ENCODE measurements at regions not wholly inside any gene's neighbourhood (a gene's known extent, or its start where the extent isn't known, plus 50 kb on each side); places are given as distances from the start of the nearest gene placed in this dataset.
"Not testable (repeated sequence)": the region's sequence is repeated elsewhere in the genome, so short reads cannot be mapped to it uniquely, and the experiment has no call there.

- intact Hi-C loops (cut with DNase I) = no loop called here
- ATAC-seq (peak; percentile 78 to 83), DNase-seq (no peak)
Measured at GRCh38 chr6:134797400-134798113, 152.3 kb downstream of the ALDH8A1 start.

- ATAC-seq = peak in 1 of 2 donors; percentile 41
- intact Hi-C loops (cut with DNase I) = no loop called here
- DNase-seq = no peak
Measured at GRCh38 chr6:134795691-134796090, 154.2 kb downstream of the ALDH8A1 start.

GRCh38 chr6:134795001-134795400 lies 154.9 kb downstream of the ALDH8A1 start:
- ATAC-seq = no peak
- intact Hi-C loops (cut with DNase I) = no loop called here
- DNase-seq = no peak

GRCh38 chr6:134791243-134791843 lies 158.6 kb downstream of the ALDH8A1 start:
- intact Hi-C loops (cut with DNase I); DNase-seq; ATAC-seq: not testable (repeated sequence)

- intact Hi-C loops (cut with DNase I) = no loop called here
- ATAC-seq (peak in 1 of 2 donors; percentile 51), DNase-seq (no peak)
Measured at GRCh38 chr6:134787261-134787877, 162.5 kb downstream of the ALDH8A1 start.

GRCh38 chr6:134784336-134784735 lies 165.6 kb downstream of the ALDH8A1 start:
- intact Hi-C loops (cut with DNase I) = no loop called here
- DNase-seq = no peak
- ATAC-seq = no peak

- DNase-seq (no peak), ATAC-seq (no peak)
- intact Hi-C loops (cut with DNase I) = no loop called here
Measured at GRCh38 chr6:134778431-134778830, 171.5 kb downstream of the ALDH8A1 start.

GRCh38 chr6:134774201-134774638 lies 175.7 kb downstream of the ALDH8A1 start:
- ATAC-seq (no peak), DNase-seq (no peak)
- intact Hi-C loops (cut with DNase I) = no loop called here

GRCh38 chr6:134772671-134773360 lies 177.1 kb downstream of the ALDH8A1 start:
- intact Hi-C loops (cut with DNase I) = no loop called here

GRCh38 chr6:134768931-134769330 lies 181.0 kb downstream of the ALDH8A1 start:
- ATAC-seq (no peak), DNase-seq (no peak)
- intact Hi-C loops (cut with DNase I) = no loop called here

More at GRCh38 chr6:134772671-134773360, 177.1 kb downstream of the ALDH8A1 start:
- no peak for ATAC-seq
- DNase-seq = no peak

- intact Hi-C loops (cut with DNase I) = no loop called here
- DNase-seq = no peak
- no peak for ATAC-seq
Measured at GRCh38 chr6:134766497-134766896, 183.4 kb downstream of the ALDH8A1 start.

- intact Hi-C loops (cut with DNase I) = no loop called here
- DNase-seq = no peak
Measured at GRCh38 chr6:134764741-134765140, 185.2 kb downstream of the ALDH8A1 start.

GRCh38 chr6:134763575-134763974 lies 186.3 kb downstream of the ALDH8A1 start:
- DNase-seq; ATAC-seq; intact Hi-C loops (cut with DNase I): not testable (repeated sequence)

More at GRCh38 chr6:134764741-134765140, 185.2 kb downstream of the ALDH8A1 start:
- ATAC-seq = no peak

GRCh38 chr6:134758621-134759020 lies 191.3 kb downstream of the ALDH8A1 start:
- intact Hi-C loops (cut with DNase I) = no loop called here
- ATAC-seq (no peak), DNase-seq (no peak)

- no peak for ATAC-seq
- intact Hi-C loops (cut with DNase I) = no loop called here
- DNase-seq = no peak
Measured at GRCh38 chr6:134757911-134758361, 192.0 kb downstream of the ALDH8A1 start.

- DNase-seq = no peak
- intact Hi-C loops (cut with DNase I) = no loop called here
Measured at GRCh38 chr6:134756374-134757025, 193.4 kb downstream of the ALDH8A1 start.

GRCh38 chr6:134754013-134754690 lies 195.7 kb downstream of the ALDH8A1 start:
- intact Hi-C loops (cut with DNase I) = no loop called here
- ATAC-seq = no peak

More at GRCh38 chr6:134756374-134757025, 193.4 kb downstream of the ALDH8A1 start:
- no peak for ATAC-seq

GRCh38 chr6:134753001-134753400 lies 196.9 kb downstream of the ALDH8A1 start:
- intact Hi-C loops (cut with DNase I) = no loop called here
- DNase-seq (no peak), ATAC-seq (no peak)

More at GRCh38 chr6:134754013-134754690, 195.7 kb downstream of the ALDH8A1 start:
- DNase-seq = no peak

All from left cardiac atrium (tissue), 4 donors.